Keratinocyte (primary cell): ENCODE measurements at regions not wholly inside any gene's neighbourhood (a gene's known extent, or its start where the extent isn't known, plus 50 kb on each side); places are given as distances from the start of the nearest gene placed in this dataset.

Experiments used
- CTCF ChIP-seq, 3 experiments: IDR thresholded peaks in 1 of 3; conservative IDR thresholded peaks in 1 of 3; optimal IDR thresholded peaks in 1 of 3; 2 replicates in 2 of 3; 3 replicates in 1 of 3; pipeline versions ENCODE3 to v1.5.1; 2011; ENCODE audit warnings: low read length in 3 of 3, mild to moderate bottlenecking in 3 of 3, moderate library complexity in 2 of 3, control low read depth in 1 of 3, inconsistent platforms in 1 of 3; ENCODE audit not compliant: insufficient read depth in 2 of 3; ENCODE audit errors: extremely low read depth in 1 of 3
- EZH2 ChIP-seq: IDR thresholded peaks from one replicate; pipeline ENCODE4 v1.6.1; 2012; ENCODE audit warnings: inconsistent platforms, mild to moderate bottlenecking, low read length, moderate library complexity

DNA sequence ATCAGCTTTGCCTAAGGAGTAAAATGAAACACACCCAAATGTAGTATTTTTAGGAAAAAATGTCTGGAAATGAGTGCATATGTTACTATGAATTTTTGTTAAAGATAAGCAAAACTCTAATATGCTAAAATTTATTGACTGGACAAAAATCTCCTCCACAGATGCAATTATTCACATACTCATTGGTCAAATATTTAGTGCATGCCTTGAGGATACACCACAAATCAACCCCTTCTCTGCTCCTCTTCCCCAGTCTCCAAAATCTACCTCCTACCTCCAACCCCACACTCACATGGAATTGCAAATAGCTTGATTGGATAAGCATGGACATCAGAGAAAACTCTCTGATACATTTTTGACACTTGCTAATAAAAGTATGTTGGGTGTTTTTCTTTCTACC, 95.6 kb upstream of the CDC42EP3 start:
- TF ChIP-seq CTCF (optimal IDR thresholded peaks at IDR 0.05 in 1 of 3, IDR thresholded peaks at IDR 0.05 in 1 of 3, conservative IDR thresholded peaks at IDR 0.05 in 1 of 3; ENCODE audit: extremely low read depth in 1 of 3, insufficient read depth in 2 of 3, low read length in 3 of 3) (no peak), EZH2 (no peak)
